Daoy (cell line): ENCODE measurements at regions not wholly inside any gene's neighbourhood (a gene's known extent, or its start where the extent isn't known, plus 50 kb on each side); places are given as distances from the start of the nearest gene placed in this dataset.
A peak's percentile ranks its signal among the peaks of the same experiment; 100 is the strongest.

Experiments used
- DNase-seq: peaks from one replicate; pipeline ENCODE4 v3.0.0-alpha.2; 2015; ENCODE audit warnings: low read depth

- DNase-seq: no peak
These were observed 392.5 kb downstream of the CTTN start for GRCh38 chr11:70790671-70791300.

GRCh38 chr11:70796648-70797227, 398.4 kb downstream of the CTTN start:
- DNase-seq: peak; percentile 13

GRCh38 chr11:70798296-70798695, 400.0 kb downstream of the CTTN start:
- no peak for DNase-seq

- peak; percentile 20 for DNase-seq
These were observed 401.1 kb downstream of the CTTN start for GRCh38 chr11:70799386-70799785.

- DNase-seq: no peak
These were observed 403.9 kb downstream of the CTTN start for GRCh38 chr11:70802185-70802584.

GRCh38 chr11:70804139-70804837, 406.0 kb downstream of the CTTN start:
- DNase-seq: no peak

GRCh38 chr11:70805243-70805642, 406.9 kb downstream of the CTTN start:
- no peak for DNase-seq

GRCh38 chr11:70805971-70806370, 407.6 kb downstream of the CTTN start:
- no peak for DNase-seq

- DNase-seq: no peak
These were observed 408.3 kb downstream of the CTTN start for GRCh38 chr11:70806461-70807194.

GRCh38 chr11:70807195-70807543, 408.8 kb downstream of the CTTN start:
- no peak for DNase-seq

- no peak for DNase-seq
These were observed 410.5 kb downstream of the CTTN start for GRCh38 chr11:70808686-70809375.

- peak; percentile 20 for DNase-seq
These were observed 411.8 kb downstream of the CTTN start for GRCh38 chr11:70810133-70810532.

GRCh38 chr11:70810681-70811080, 412.4 kb downstream of the CTTN start:
- no peak for DNase-seq

- no peak for DNase-seq
These were observed 413.2 kb downstream of the CTTN start for GRCh38 chr11:70811483-70811882.

- DNase-seq: no peak
These were observed 413.6 kb downstream of the CTTN start for GRCh38 chr11:70811915-70812314.

- no peak for DNase-seq
These were observed 414.1 kb downstream of the CTTN start for GRCh38 chr11:70812472-70812871.

- DNase-seq: no peak
These were observed 415.3 kb downstream of the CTTN start for GRCh38 chr11:70813651-70814050.

GRCh38 chr11:70815485-70815832, 417.1 kb downstream of the CTTN start:
- DNase-seq: no peak

- DNase-seq: no peak
These were observed 417.9 kb downstream of the CTTN start for GRCh38 chr11:70816156-70816678.

GRCh38 chr11:70818351-70818750, 420.0 kb downstream of the CTTN start:
- DNase-seq: no peak

- DNase-seq: no peak
These were observed 420.7 kb downstream of the CTTN start for GRCh38 chr11:70819022-70819421.

GRCh38 chr11:70820311-70820710, 422.0 kb downstream of the CTTN start:
- no peak for DNase-seq
